IMR-90 (cell line): ENCODE measurements at regions not wholly inside any gene's neighbourhood (a gene's known extent, or its start where the extent isn't known, plus 50 kb on each side); places are given as distances from the start of the nearest gene placed in this dataset.

Experiments
- ATAC-seq: fragments of 200-7000 bp; cut with Tn5 transposase; 2 replicates; pipeline ENCODE4 v1.9.1; 2020; ENCODE audit warnings: low read depth, mild to moderate bottlenecking, moderate library complexity
- BruUV-seq: library from RNA; stranded (reverse); fragments of 400-500 nt; replicated peaks from 2 replicates; lab custom pipeline; 2021; lab: Mats Ljungman, UMichigan
- CTCF ChIA-PET: fragments of 300-600 bp; formaldehyde crosslinking; extraction: SDS; loops from one replicate; lab custom pipeline; 2021; ENCODE audit warnings: antibody characterized with exemption; lab: Yijun Ruan, JAX
- POLR2A ChIA-PET: fragments of 300-600 bp; sonication (Branson Sonifier 250); formaldehyde crosslinking; loops from one replicate; lab custom pipeline; 2022; ENCODE audit warnings: antibody characterized with exemption; ENCODE audit not compliant: unreplicated experiment; lab: Charles Lee
- DNase-seq: peaks from one replicate; pipeline ENCODE4 v3.0.0; 2013
- H2AFZ ChIP-seq: replicated peaks from 2 replicates; pipeline ENCODE3; 2013; ENCODE audit warnings: low read length, mild to moderate bottlenecking; ENCODE audit not compliant: poor library complexity
- H2AK5ac ChIP-seq: 2 replicates; pipeline ENCODE4 v1.6.1; 2013; ENCODE audit warnings: low read depth, low read length, inconsistent platforms
- H2AK9ac ChIP-seq: replicated peaks from 2 replicates; pipeline ENCODE3; 2013; ENCODE audit warnings: mild to moderate bottlenecking, low read depth, low read length, moderate library complexity; ENCODE audit not compliant: poor library complexity
- H2BK120ac ChIP-seq: 2 replicates; pipeline ENCODE4 v1.6.1; 2013; ENCODE audit warnings: low read depth, low read length, inconsistent platforms
- H2BK15ac ChIP-seq: 3 replicates; pipeline ENCODE4 v1.6.1; 2013; ENCODE audit warnings: low read depth, low read length, inconsistent platforms
- H2BK20ac ChIP-seq: 2 replicates; pipeline ENCODE4 v1.6.1; 2013; ENCODE audit warnings: low read depth, mild to moderate bottlenecking, inconsistent platforms, low read length, moderate library complexity
- H2BK5ac ChIP-seq: 2 replicates; pipeline ENCODE4 v1.6.1; 2013; ENCODE audit warnings: mild to moderate bottlenecking, low read depth, low read length, inconsistent platforms; ENCODE audit not compliant: poor library complexity, severe bottlenecking
- H3K14ac ChIP-seq: replicated peaks from 2 replicates; pipeline ENCODE4 v1.6.1; 2013; ENCODE audit warnings: low read depth, low read length, inconsistent platforms
- H3K18ac ChIP-seq: 2 replicates; pipeline ENCODE4 v1.6.1; 2013; ENCODE audit warnings: low read depth, low read length, control low read depth
- H3K23ac ChIP-seq: 2 replicates; pipeline ENCODE4 v1.6.1; 2013; ENCODE audit warnings: low read depth, low read length, inconsistent platforms
- H3K27ac ChIP-seq: 2 replicates; pipeline ENCODE4 v1.5.1; 2013; ENCODE audit warnings: mild to moderate bottlenecking, control low read depth, low read length; ENCODE audit not compliant: insufficient read depth
- H3K27me3 ChIP-seq: 2 replicates; pipeline ENCODE4 v1.6.1; 2013; ENCODE audit warnings: low read length; ENCODE audit not compliant: control insufficient read depth, insufficient read depth
- H3K36me3 ChIP-seq: 2 replicates; pipeline ENCODE4 v1.6.1; 2013; ENCODE audit warnings: low read length, mixed read lengths; ENCODE audit not compliant: control insufficient read depth, insufficient read depth
- H3K4ac ChIP-seq: 2 replicates; pipeline ENCODE4 v1.6.1; 2013; ENCODE audit warnings: low read depth, low read length, inconsistent platforms
- H3K4me1 ChIP-seq: 2 replicates; pipeline ENCODE4 v1.6.1; 2013; ENCODE audit warnings: low read length, mixed read lengths; ENCODE audit not compliant: control insufficient read depth, insufficient read depth
- H3K4me2 ChIP-seq: 2 replicates; pipeline ENCODE4 v1.6.1; 2013; ENCODE audit warnings: low read depth, mild to moderate bottlenecking, control low read depth, low read length, moderate library complexity
- H3K4me3 ChIP-seq: 2 replicates; pipeline ENCODE4 v1.5.1; 2013; ENCODE audit warnings: low read depth, mild to moderate bottlenecking, control low read depth, low read length, moderate library complexity; ENCODE audit not compliant: insufficient read depth
- H3K56ac ChIP-seq: 2 replicates; pipeline ENCODE4 v1.6.1; 2013; ENCODE audit warnings: low read length, inconsistent platforms; ENCODE audit not compliant: insufficient read depth; ENCODE audit errors: extremely low read depth
- H3K79me1 ChIP-seq, 2 experiments: 2 replicates each; pipeline ENCODE4 v1.6.1; 2013; ENCODE audit warnings: low read length in 2 of 2, inconsistent platforms in 1 of 2, low read depth in 1 of 2
- H3K9ac ChIP-seq: 2 replicates; pipeline ENCODE4 v1.6.1; 2013; ENCODE audit warnings: low read depth, low read length, control low read depth
- H3K9me1 ChIP-seq: 2 replicates; pipeline ENCODE4 v1.6.1; 2013; ENCODE audit warnings: low read length, inconsistent platforms; ENCODE audit not compliant: insufficient read depth
- H3K9me3 ChIP-seq: 2 replicates; pipeline ENCODE4 v1.6.1; 2013; ENCODE audit warnings: low read length; ENCODE audit not compliant: control insufficient read depth, insufficient read depth
- H4K20me1 ChIP-seq: 2 replicates; pipeline ENCODE4 v1.6.1; 2013; ENCODE audit warnings: low read length, inconsistent platforms; ENCODE audit not compliant: insufficient read depth
- H4K5ac ChIP-seq: 2 replicates; pipeline ENCODE4 v1.6.1; 2013; ENCODE audit warnings: mild to moderate bottlenecking, low read depth, low read length, control low read depth
- H4K8ac ChIP-seq, 2 experiments: 2 replicates each; pipeline ENCODE4 v1.6.1; 2013; ENCODE audit warnings: low read depth in 2 of 2, low read length in 2 of 2, control low read depth in 1 of 2, inconsistent platforms in 1 of 2
- H4K91ac ChIP-seq: 2 replicates; pipeline ENCODE4 v1.6.1; 2013; ENCODE audit warnings: low read depth, low read length, inconsistent platforms; ENCODE audit not compliant: insufficient read depth
- BHLHE40 ChIP-seq: fragments of 150-350 bp; IDR thresholded peaks from 2 replicates; pipeline ENCODE4 v1.6.1; 2016; ENCODE audit warnings: mild to moderate bottlenecking, low read depth, low read length
- CEBPB ChIP-seq: IDR thresholded peaks from 2 replicates; pipeline ENCODE4 v1.6.1; 2012; ENCODE audit warnings: low read depth, low read length, improper control_type of control experiment
- CHD1 ChIP-seq: IDR thresholded peaks from 2 replicates; pipeline ENCODE4 v1.6.1; 2012; ENCODE audit warnings: low read depth, low read length, improper control_type of control experiment
- ELK1 ChIP-seq: fragments of 150-350 bp; IDR thresholded peaks from 2 replicates; pipeline ENCODE4 v1.6.1; 2016; ENCODE audit warnings: low read depth, mild to moderate bottlenecking, low read length, moderate library complexity, borderline replicate concordance
- FOS ChIP-seq: fragments of 150-350 bp; IDR thresholded peaks from 2 replicates; pipeline ENCODE4 v1.6.1; 2016; ENCODE audit warnings: low read depth, low read length
- MAZ ChIP-seq: IDR thresholded peaks from 2 replicates; pipeline ENCODE4 v1.6.1; 2012; ENCODE audit warnings: low read depth, mild to moderate bottlenecking, low read length, improper control_type of control experiment, moderate library complexity, borderline replicate concordance
- NFE2L2 ChIP-seq: fragments of 150-350 bp; IDR thresholded peaks from 2 replicates; pipeline ENCODE4 v1.6.1; 2016; ENCODE audit warnings: low read depth, mild to moderate bottlenecking, low read length
- POLR2A ChIP-seq: IDR thresholded peaks from 2 replicates; pipeline ENCODE4 v1.6.1; 2012; ENCODE audit warnings: mild to moderate bottlenecking, low read depth, low read length
- RAD21 ChIP-seq: IDR thresholded peaks from 2 replicates; pipeline ENCODE4 v1.6.1; 2012; ENCODE audit warnings: low read length, improper control_type of control experiment
- RCOR1 ChIP-seq: IDR thresholded peaks from 2 replicates; pipeline ENCODE4 v1.6.1; 2012; ENCODE audit warnings: mild to moderate bottlenecking, low read length, improper control_type of control experiment; ENCODE audit not compliant: insufficient replicate concordance
- RFX5 ChIP-seq: IDR thresholded peaks from 2 replicates; pipeline ENCODE4 v1.8.0; 2012; ENCODE audit warnings: low read depth, mild to moderate bottlenecking, low read length, moderate library complexity
- SMC3 ChIP-seq: fragments of 150-350 bp; IDR thresholded peaks from 2 replicates; pipeline ENCODE4 v1.6.1; 2016; ENCODE audit warnings: low read depth, mild to moderate bottlenecking, antibody characterized with exemption, low read length, moderate library complexity
- USF2 ChIP-seq: fragments of 150-350 bp; IDR thresholded peaks from 2 replicates; pipeline ENCODE4 v1.6.1; 2017; ENCODE audit warnings: mild to moderate bottlenecking, antibody characterized with exemption, low read length, low read depth
- WGBS, 2 experiments: methylation state at CpG; one replicate each; pipeline versions ENCODE4 v1.1.5 to v1.1.7; 2013; ENCODE audit warnings: missing lambda C conversion rate in 2 of 2; ENCODE audit not compliant: insufficient read length in 1 of 2; ENCODE audit errors: extremely low coverage in 2 of 2; 5-methylcytosine and 5-hydroxymethylcytosine counted together
- dilution Hi-C: fragments of 300-500 bp; cut with HindIII; formaldehyde crosslinking; loops from one replicate; pipeline ENCODE4 v1.14.3; 2018; ENCODE audit warnings: low sequenced_read_pairs; ENCODE audit not compliant: unreplicated experiment
- in situ Hi-C: fragments of 300-500 bp; cut with MboI; formaldehyde crosslinking; loops from 3 replicates; pipeline ENCODE4 v1.14.3; 2019; ENCODE audit warnings: low sequenced_read_pairs, inconsistent platforms, mixed read lengths
- intact Hi-C: fragments of 100-400 bp; cut with micrococcal nuclease; formaldehyde crosslinking; loops from 2 replicates; pipeline ENCODE4 v1.10.0; 2022
- TF ChIP-seq, protein P1 (sequence below): conservative IDR thresholded peaks from 2 replicates; pipeline ENCODE4 v1.5.1; 2012; ENCODE audit warnings: mild to moderate bottlenecking, low read depth, low read length, improper control_type of control experiment

DNA sequence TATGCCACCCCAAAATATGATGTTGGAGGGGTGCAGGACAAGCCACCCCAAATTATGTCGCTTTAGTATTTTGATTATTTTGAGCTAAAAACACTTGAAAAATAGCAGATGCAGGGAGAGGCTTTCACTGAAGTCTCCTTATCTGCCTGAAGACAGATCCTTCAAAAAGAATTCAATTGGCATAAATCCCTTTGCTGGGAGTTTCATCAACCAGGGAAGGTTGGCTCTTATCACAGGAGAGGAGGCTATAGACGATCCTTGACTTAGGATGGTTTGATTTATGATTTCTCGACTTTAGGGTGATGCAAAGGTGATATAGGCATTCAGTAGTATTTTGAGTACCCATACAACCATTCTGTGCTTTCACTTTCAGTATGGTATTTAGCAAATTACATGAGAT lies 97.8 kb upstream of the CAMK1G start:
- dilution Hi-C loops, result no loop called here
- H3K4me2 ChIP-seq, result no peak overlapping the region
- in situ Hi-C loops, result no loop called here
- no peak overlapping the region for H2BK120ac ChIP-seq
- H4K5ac ChIP-seq, result no peak overlapping the region
- no peak overlapping the region for H3K9ac ChIP-seq
- H2BK20ac ChIP-seq, result no peak overlapping the region
- H3K23ac ChIP-seq, result no peak overlapping the region
- CTCF ChIA-PET, result no interaction called here
- H4K20me1 ChIP-seq, result no peaks in the 10 kb centered on the region
- H2BK15ac ChIP-seq, result no peak overlapping the region
- no TSS peak for BruUV-seq
- no peak overlapping the region for H3K18ac ChIP-seq
- ATAC-seq (no peak), DNase-seq (no peak)
- TF ChIP-seq FOS (no peak), ELK1 (no peak), RAD21 (no peak), BHLHE40 (no peak), POLR2A (no peak), NFE2L2 (no peak), MAZ (no peak), USF2 (no peak), RCOR1 (no peak), CEBPB (no peak), RFX5 (no peak), SMC3 (no peak), CHD1 (no peak)
- TF ChIP-seq, protein P1, sequence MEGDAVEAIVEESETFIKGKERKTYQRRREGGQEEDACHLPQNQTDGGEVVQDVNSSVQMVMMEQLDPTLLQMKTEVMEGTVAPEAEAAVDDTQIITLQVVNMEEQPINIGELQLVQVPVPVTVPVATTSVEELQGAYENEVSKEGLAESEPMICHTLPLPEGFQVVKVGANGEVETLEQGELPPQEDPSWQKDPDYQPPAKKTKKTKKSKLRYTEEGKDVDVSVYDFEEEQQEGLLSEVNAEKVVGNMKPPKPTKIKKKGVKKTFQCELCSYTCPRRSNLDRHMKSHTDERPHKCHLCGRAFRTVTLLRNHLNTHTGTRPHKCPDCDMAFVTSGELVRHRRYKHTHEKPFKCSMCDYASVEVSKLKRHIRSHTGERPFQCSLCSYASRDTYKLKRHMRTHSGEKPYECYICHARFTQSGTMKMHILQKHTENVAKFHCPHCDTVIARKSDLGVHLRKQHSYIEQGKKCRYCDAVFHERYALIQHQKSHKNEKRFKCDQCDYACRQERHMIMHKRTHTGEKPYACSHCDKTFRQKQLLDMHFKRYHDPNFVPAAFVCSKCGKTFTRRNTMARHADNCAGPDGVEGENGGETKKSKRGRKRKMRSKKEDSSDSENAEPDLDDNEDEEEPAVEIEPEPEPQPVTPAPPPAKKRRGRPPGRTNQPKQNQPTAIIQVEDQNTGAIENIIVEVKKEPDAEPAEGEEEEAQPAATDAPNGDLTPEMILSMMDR, result no peak
- no peak overlapping the region for H4K91ac ChIP-seq
- POLR2A ChIA-PET, result interaction anchor here (0.7 kb wide), 1 partner anchor 9 kb away, joined by 8 read pairs; no protein-coding TSS in a partner anchor
- H2BK5ac ChIP-seq, result no peak overlapping the region
- no peak overlapping the region for H4K8ac ChIP-seq
- H3K14ac ChIP-seq, result no peak overlapping the region
- H3K4me1 ChIP-seq, result no peaks in the 10 kb centered on the region
- H2AFZ ChIP-seq, result no peak overlapping the region
- no peak overlapping the region for H3K4ac ChIP-seq
- H3K27me3 ChIP-seq, result no peaks in the 10 kb centered on the region
- no peaks in the 10 kb centered on the region for H3K9me1 ChIP-seq
- intact Hi-C loops, result no loop called here
- no peaks in the 10 kb centered on the region for H3K36me3 ChIP-seq
- no peaks in the 10 kb centered on the region for H3K9me3 ChIP-seq
- no peak overlapping the region for H3K4me3 ChIP-seq
- H2AK5ac ChIP-seq, result no peak overlapping the region
- H3K56ac ChIP-seq, result no peak overlapping the region
- no CpG with 5 or more reads among the region's 3 CpGs for WGBS, 2 experiments
- no peaks in the 10 kb centered on the region for H3K79me1 ChIP-seq
- no peak overlapping the region for H2AK9ac ChIP-seq
- H3K27ac ChIP-seq, result no peak overlapping the region
